GM23338 (cell line): ENCODE measurements at regions not wholly inside any gene's neighbourhood (a gene's known extent, or its start where the extent isn't known, plus 50 kb on each side); places are given as distances from the start of the nearest gene placed in this dataset.
"Not testable (repeated sequence)": the region's sequence is repeated elsewhere in the genome, so short reads cannot be mapped to it uniquely, and the experiment has no call there.

Experiments
- ATAC-seq: fragments of 200-7000 bp; cut with Tn5 transposase; 3 replicates; pipeline ENCODE4 v1.9.1; 2020
- DNase-seq: peaks from one replicate; pipeline ENCODE4 v3.0.0-alpha.2; 2015; ENCODE audit warnings: low spot score
- H2AFZ ChIP-seq: fragments of 200-600 bp; sonication (generic); 2 replicates; pipeline ENCODE4 v1.8.0; 2016; ENCODE audit warnings: antibody characterized with exemption, mild to moderate bottlenecking, moderate library complexity
- H3F3A ChIP-seq: fragments of 200-600 bp; sonication (generic); replicated peaks from 2 replicates; pipeline ENCODE4 v1.8.0; 2017; ENCODE audit warnings: antibody characterized with exemption, mixed run types, low read depth
- H3K27ac ChIP-seq: fragments of 200-600 bp; sonication (generic); 2 replicates; pipeline ENCODE4 v1.6.1; 2016; ENCODE audit warnings: low read depth
- H3K27me3 ChIP-seq: fragments of 200-600 bp; sonication (generic); 2 replicates; pipeline ENCODE4 v1.8.0; 2016; ENCODE audit warnings: mild to moderate bottlenecking, mixed run types, moderate library complexity; ENCODE audit not compliant: insufficient read depth
- H3K36me3 ChIP-seq: fragments of 200-600 bp; sonication (generic); 2 replicates; pipeline ENCODE4 v1.8.0; 2016; ENCODE audit warnings: mild to moderate bottlenecking; ENCODE audit not compliant: insufficient read depth
- H3K4me1 ChIP-seq: fragments of 200-600 bp; sonication (generic); 2 replicates; pipeline ENCODE4 v1.8.0; 2016; ENCODE audit warnings: mild to moderate bottlenecking, moderate library complexity; ENCODE audit not compliant: insufficient read depth
- H3K4me2 ChIP-seq: fragments of 200-600 bp; sonication (generic); 2 replicates; pipeline ENCODE4 v1.7.1; 2017; ENCODE audit warnings: mixed run types
- H3K4me3 ChIP-seq: fragments of 200-600 bp; sonication (generic); 2 replicates; pipeline ENCODE4 v1.6.1; 2016; ENCODE audit warnings: mixed run types
- H3K79me2 ChIP-seq: fragments of 200-600 bp; sonication (generic); replicated peaks from 2 replicates; pipeline ENCODE4 v1.8.0; 2017; ENCODE audit warnings: mild to moderate bottlenecking; ENCODE audit not compliant: insufficient read depth
- H3K9me2 ChIP-seq: fragments of 200-600 bp; sonication (generic); 2 replicates; pipeline ENCODE4 v1.8.0; 2017; ENCODE audit not compliant: insufficient read depth
- H4K20me1 ChIP-seq: fragments of 200-600 bp; sonication (generic); replicated peaks from 2 replicates; pipeline ENCODE4 v1.8.0; 2017; ENCODE audit warnings: mild to moderate bottlenecking; ENCODE audit not compliant: insufficient read depth
- H3K27ac Mint-ChIP-seq: 2 replicates; pipeline ENCODE4 v1.8.0; 2020; ENCODE audit warnings: inconsistent platforms, mild to moderate bottlenecking, moderate library complexity, mixed read lengths
- H3K27me3 Mint-ChIP-seq: 3 replicates; pipeline ENCODE4 v1.8.0; 2022; ENCODE audit warnings: low read depth, mild to moderate bottlenecking, moderate library complexity, mixed read lengths, inconsistent platforms; ENCODE audit not compliant: insufficient read depth, poor library complexity
- H3K36me3 Mint-ChIP-seq: 3 replicates; pipeline ENCODE4 v1.8.0; 2021; ENCODE audit warnings: low read depth, mild to moderate bottlenecking, inconsistent platforms, moderate library complexity, mixed read lengths
- H3K4me1 Mint-ChIP-seq: 3 replicates; pipeline ENCODE4 v1.8.0; 2020; ENCODE audit warnings: mild to moderate bottlenecking, inconsistent platforms, mixed read lengths
- H3K4me3 Mint-ChIP-seq: 3 replicates; pipeline ENCODE4 v1.8.0; 2021; ENCODE audit warnings: moderate library complexity, mild to moderate bottlenecking, inconsistent platforms, mixed read lengths
- H3K9me3 Mint-ChIP-seq: 3 replicates; pipeline ENCODE4 v1.8.0; 2020; ENCODE audit warnings: moderate library complexity, mild to moderate bottlenecking, inconsistent platforms, mixed read lengths
- CREB1 ChIP-seq: fragments of 250-450 bp; sonication (Bioruptor Pico); IDR thresholded peaks from 2 replicates; pipeline ENCODE4 v1.5.0; 2020; ENCODE audit warnings: low read depth, mild to moderate bottlenecking, moderate library complexity
- CTCF ChIP-seq, 2 experiments: fragments of 200-600 bp in 1 of 2; sonication (generic) in 1 of 2; conservative IDR thresholded peaks; 2 replicates each; pipeline versions ENCODE4 v1.5.1 to v1.6.1; 2016 to 2017; ENCODE audit warnings: antibody characterized with exemption in 2 of 2, low read depth in 2 of 2, mild to moderate bottlenecking in 2 of 2, moderate library complexity in 1 of 2
- EZH2phosphoT487 ChIP-seq: fragments of 200-600 bp; sonication (generic); IDR thresholded peaks from one replicate; pipeline ENCODE4 v1.8.1; 2018; ENCODE audit warnings: antibody characterized with exemption; ENCODE audit not compliant: unreplicated experiment
- JUNB ChIP-seq: IDR thresholded peaks from one replicate; pipeline ENCODE4 v1.6.1; 2016; ENCODE audit warnings: antibody characterized with exemption; ENCODE audit not compliant: unreplicated experiment
- NANOG ChIP-seq: IDR thresholded peaks from 2 replicates; pipeline ENCODE4 v1.6.1; 2016; ENCODE audit warnings: antibody characterized with exemption, borderline replicate concordance
- POLR2AphosphoS5 ChIP-seq: IDR thresholded peaks from 2 replicates; pipeline ENCODE4 v1.6.1; 2016; ENCODE audit warnings: antibody characterized with exemption, low read depth
- STAT1 ChIP-seq: IDR thresholded peaks from one replicate; pipeline ENCODE4 v1.6.1; 2016; ENCODE audit warnings: antibody characterized with exemption; ENCODE audit not compliant: unreplicated experiment
- ZNF114 ChIP-seq: fragments of 250-450 bp; sonication (Bioruptor Pico); IDR thresholded peaks from 2 replicates; pipeline ENCODE4 v1.5.0; 2020; ENCODE audit warnings: mild to moderate bottlenecking, moderate library complexity
- ZNF462 ChIP-seq: fragments of 250-450 bp; sonication (Bioruptor Pico); IDR thresholded peaks from 2 replicates; pipeline ENCODE4 v1.5.0; 2020; ENCODE audit warnings: mild to moderate bottlenecking, moderate library complexity
- TF ChIP-seq, protein P1 (sequence below): IDR thresholded peaks from one replicate; pipeline ENCODE4 v1.6.1; 2018; ENCODE audit warnings: antibody characterized with exemption; ENCODE audit not compliant: unreplicated experiment
- TF ChIP-seq, protein P2 (sequence below): IDR thresholded peaks from 2 replicates; pipeline ENCODE4 v1.6.1; 2016; ENCODE audit warnings: antibody characterized with exemption

GRCh38 chr1:145553795-145554194 lies 54.0 kb upstream of the GPR89A start:
- H3K4me3 ChIP-seq, H3K4me1 Mint-ChIP-seq, H3K79me2 ChIP-seq, H3K4me1 ChIP-seq, H3K27ac ChIP-seq, H3K4me2 ChIP-seq, H3F3A ChIP-seq, H3K27me3 Mint-ChIP-seq, DNase-seq, H3K27me3 ChIP-seq, H4K20me1 ChIP-seq, H3K27ac Mint-ChIP-seq, ATAC-seq, H3K4me3 Mint-ChIP-seq, H2AFZ ChIP-seq, H3K36me3 ChIP-seq, H3K9me2 ChIP-seq, H3K36me3 Mint-ChIP-seq: not testable (repeated sequence)
- peaks cover 18% of the 10 kb centered on the region for H3K9me3 Mint-ChIP-seq

GRCh38 chr1:145545055-145545454 lies 62.7 kb upstream of the GPR89A start:
- Mint-ChIP-seq H3K9me3 (no peaks in the 10 kb centered on the region), H3K27ac (no peak overlapping the region), H3K27me3 (no peaks in the 10 kb centered on the region), H3K4me1 (peaks cover 5% of the 10 kb centered on the region; the same call in 2 of the 3 replicates), H3K36me3 (no peaks in the 10 kb centered on the region), H3K4me3 (no peak overlapping the region)
- Histone ChIP-seq H3K79me2 (no peaks in the 10 kb centered on the region), H3K4me3 (no peak overlapping the region), H3K27me3 (no peaks in the 10 kb centered on the region), H3K36me3 (no peaks in the 10 kb centered on the region), H3K4me2 (no peak overlapping the region), H4K20me1 (no peaks in the 10 kb centered on the region), H3K4me1 (no peaks in the 10 kb centered on the region), H2AFZ (no peak overlapping the region), H3K27ac (no peak overlapping the region), H3F3A (no peaks in the 10 kb centered on the region), H3K9me2 (no peaks in the 10 kb centered on the region; the same call in 1 of the 2 replicates)
- DNase-seq: no peak
- ATAC-seq: no peak
- TF ChIP-seq ZNF462 (CRISPR knock-in tag): no peak
- no peak for TF ChIP-seq CREB1 (CRISPR knock-in tag)
- TF ChIP-seq NANOG: no peak
- no peak for TF ChIP-seq STAT1
- no peak for TF ChIP-seq POLR2AphosphoS5
- no peak for TF ChIP-seq EZH2phosphoT487
- TF ChIP-seq CTCF (conservative IDR thresholded peaks at IDR 0.05; ENCODE audit: low read depth in 2 of 2): no peak
- TF ChIP-seq, protein P1, sequence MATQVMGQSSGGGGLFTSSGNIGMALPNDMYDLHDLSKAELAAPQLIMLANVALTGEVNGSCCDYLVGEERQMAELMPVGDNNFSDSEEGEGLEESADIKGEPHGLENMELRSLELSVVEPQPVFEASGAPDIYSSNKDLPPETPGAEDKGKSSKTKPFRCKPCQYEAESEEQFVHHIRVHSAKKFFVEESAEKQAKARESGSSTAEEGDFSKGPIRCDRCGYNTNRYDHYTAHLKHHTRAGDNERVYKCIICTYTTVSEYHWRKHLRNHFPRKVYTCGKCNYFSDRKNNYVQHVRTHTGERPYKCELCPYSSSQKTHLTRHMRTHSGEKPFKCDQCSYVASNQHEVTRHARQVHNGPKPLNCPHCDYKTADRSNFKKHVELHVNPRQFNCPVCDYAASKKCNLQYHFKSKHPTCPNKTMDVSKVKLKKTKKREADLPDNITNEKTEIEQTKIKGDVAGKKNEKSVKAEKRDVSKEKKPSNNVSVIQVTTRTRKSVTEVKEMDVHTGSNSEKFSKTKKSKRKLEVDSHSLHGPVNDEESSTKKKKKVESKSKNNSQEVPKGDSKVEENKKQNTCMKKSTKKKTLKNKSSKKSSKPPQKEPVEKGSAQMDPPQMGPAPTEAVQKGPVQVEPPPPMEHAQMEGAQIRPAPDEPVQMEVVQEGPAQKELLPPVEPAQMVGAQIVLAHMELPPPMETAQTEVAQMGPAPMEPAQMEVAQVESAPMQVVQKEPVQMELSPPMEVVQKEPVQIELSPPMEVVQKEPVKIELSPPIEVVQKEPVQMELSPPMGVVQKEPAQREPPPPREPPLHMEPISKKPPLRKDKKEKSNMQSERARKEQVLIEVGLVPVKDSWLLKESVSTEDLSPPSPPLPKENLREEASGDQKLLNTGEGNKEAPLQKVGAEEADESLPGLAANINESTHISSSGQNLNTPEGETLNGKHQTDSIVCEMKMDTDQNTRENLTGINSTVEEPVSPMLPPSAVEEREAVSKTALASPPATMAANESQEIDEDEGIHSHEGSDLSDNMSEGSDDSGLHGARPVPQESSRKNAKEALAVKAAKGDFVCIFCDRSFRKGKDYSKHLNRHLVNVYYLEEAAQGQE: no peak
- no peak for TF ChIP-seq JUNB
- TF ChIP-seq ZNF114 (CRISPR knock-in tag): no peak
- TF ChIP-seq, protein P2, sequence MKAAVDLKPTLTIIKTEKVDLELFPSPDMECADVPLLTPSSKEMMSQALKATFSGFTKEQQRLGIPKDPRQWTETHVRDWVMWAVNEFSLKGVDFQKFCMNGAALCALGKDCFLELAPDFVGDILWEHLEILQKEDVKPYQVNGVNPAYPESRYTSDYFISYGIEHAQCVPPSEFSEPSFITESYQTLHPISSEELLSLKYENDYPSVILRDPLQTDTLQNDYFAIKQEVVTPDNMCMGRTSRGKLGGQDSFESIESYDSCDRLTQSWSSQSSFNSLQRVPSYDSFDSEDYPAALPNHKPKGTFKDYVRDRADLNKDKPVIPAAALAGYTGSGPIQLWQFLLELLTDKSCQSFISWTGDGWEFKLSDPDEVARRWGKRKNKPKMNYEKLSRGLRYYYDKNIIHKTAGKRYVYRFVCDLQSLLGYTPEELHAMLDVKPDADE: no peak
